ENCODE measurements at regions not wholly inside any gene's neighbourhood (a gene's known extent, or its start where the extent isn't known, plus 50 kb on each side); places are given as distances from the start of the nearest gene placed in this dataset.

GRCh38 chr2:60294901-60295635 lies 258.4 kb downstream of the BCL11A start:
- TF ChIP-seq CTCF (IDR thresholded peaks at IDR 0.05; ENCODE audit: low read depth, low read length): no peak
- no peak for TF ChIP-seq EZH2phosphoT487 (IDR thresholded peaks at IDR 0.05; ENCODE audit: low read depth)
- Histone ChIP-seq H3K27ac (ENCODE audit: low read length) (no peak overlapping the region), H3K9me3 (ENCODE audit: insufficient read depth, low read length) (no peaks in the 10 kb centered on the region), H3K36me3 (replicated peaks; ENCODE audit: low read depth, low read length) (no peaks in the 10 kb centered on the region), H3K4me3 (ENCODE audit: low read length) (no peak overlapping the region), H3K9ac (ENCODE audit: low read length) (no peak overlapping the region), H3K4me2 (ENCODE audit: low read length) (no peak overlapping the region), H3K4me1 (ENCODE audit: low read length) (peaks cover 20% of the 10 kb centered on the region), H2AFZ (ENCODE audit: low read depth, low read length) (no peak overlapping the region), H3K27me3 (ENCODE audit: low read depth, low read length) (no peaks in the 10 kb centered on the region), H3K79me2 (ENCODE audit: low read length) (no peaks in the 10 kb centered on the region), H4K20me1 (ENCODE audit: insufficient read depth, low read length) (no peaks in the 10 kb centered on the region)

GRCh38 chr2:60292242-60292641 lies 261.2 kb downstream of the BCL11A start:
- H3K4me2 ChIP-seq (ENCODE audit: low read length): no peak overlapping the region
- H4K20me1 ChIP-seq (ENCODE audit: insufficient read depth, low read length): no peaks in the 10 kb centered on the region
- no peaks in the 10 kb centered on the region for H3K79me2 ChIP-seq (ENCODE audit: low read length)
- TF ChIP-seq CTCF (IDR thresholded peaks at IDR 0.05; ENCODE audit: low read depth, low read length) (no peak), EZH2phosphoT487 (IDR thresholded peaks at IDR 0.05; ENCODE audit: low read depth) (no peak)
- H3K27me3 ChIP-seq (ENCODE audit: low read depth, low read length): no peaks in the 10 kb centered on the region
- no peak overlapping the region for H3K27ac ChIP-seq (ENCODE audit: low read length)
- H3K4me1 ChIP-seq (ENCODE audit: low read length): peaks cover 19% of the 10 kb centered on the region
- no peak overlapping the region for H2AFZ ChIP-seq (ENCODE audit: low read depth, low read length)
- no peak overlapping the region for H3K4me3 ChIP-seq (ENCODE audit: low read length)
- H3K9me3 ChIP-seq (ENCODE audit: insufficient read depth, low read length): no peaks in the 10 kb centered on the region
- no peaks in the 10 kb centered on the region for H3K36me3 ChIP-seq (replicated peaks; ENCODE audit: low read depth, low read length)
- no peak overlapping the region for H3K9ac ChIP-seq (ENCODE audit: low read length)

GRCh38 chr2:60290509-60290908 lies 262.9 kb downstream of the BCL11A start:
- Histone ChIP-seq H4K20me1 (ENCODE audit: insufficient read depth, low read length) (no peaks in the 10 kb centered on the region), H3K4me1 (ENCODE audit: low read length) (peaks cover 5% of the 10 kb centered on the region), H3K4me2 (ENCODE audit: low read length) (no peak overlapping the region), H3K36me3 (replicated peaks; ENCODE audit: low read depth, low read length) (no peaks in the 10 kb centered on the region), H3K27me3 (ENCODE audit: low read depth, low read length) (no peaks in the 10 kb centered on the region), H2AFZ (ENCODE audit: low read depth, low read length) (no peak overlapping the region), H3K9me3 (ENCODE audit: insufficient read depth, low read length) (no peaks in the 10 kb centered on the region), H3K79me2 (ENCODE audit: low read length) (no peaks in the 10 kb centered on the region), H3K27ac (ENCODE audit: low read length) (no peak overlapping the region), H3K9ac (ENCODE audit: low read length) (no peak overlapping the region), H3K4me3 (ENCODE audit: low read length) (no peak overlapping the region)
- no peak for TF ChIP-seq CTCF (IDR thresholded peaks at IDR 0.05; ENCODE audit: low read depth, low read length)
- TF ChIP-seq EZH2phosphoT487 (IDR thresholded peaks at IDR 0.05; ENCODE audit: low read depth): no peak

GRCh38 chr2:60285626-60286316 lies 267.7 kb downstream of the BCL11A start:
- no peak overlapping the region for H2AFZ ChIP-seq (ENCODE audit: low read depth, low read length)
- H3K27me3 ChIP-seq (ENCODE audit: low read depth, low read length): no peaks in the 10 kb centered on the region
- H3K4me3 ChIP-seq (ENCODE audit: low read length): no peak overlapping the region
- no peak overlapping the region for H3K4me2 ChIP-seq (ENCODE audit: low read length)
- no peak for TF ChIP-seq CTCF (IDR thresholded peaks at IDR 0.05; ENCODE audit: low read depth, low read length)
- no peak for TF ChIP-seq EZH2phosphoT487 (IDR thresholded peaks at IDR 0.05; ENCODE audit: low read depth)
- H3K9ac ChIP-seq (ENCODE audit: low read length): no peak overlapping the region
- no peaks in the 10 kb centered on the region for H3K9me3 ChIP-seq (ENCODE audit: insufficient read depth, low read length)
- peaks cover 4% of the 10 kb centered on the region; the same call in 1 of the 2 replicates for H3K4me1 ChIP-seq (ENCODE audit: low read length)
- no peaks in the 10 kb centered on the region for H3K79me2 ChIP-seq (ENCODE audit: low read length)
- H3K27ac ChIP-seq (ENCODE audit: low read length): no peak overlapping the region
- H3K36me3 ChIP-seq (replicated peaks; ENCODE audit: low read depth, low read length): no peaks in the 10 kb centered on the region
- no peaks in the 10 kb centered on the region for H4K20me1 ChIP-seq (ENCODE audit: insufficient read depth, low read length)

Measured in OCI-LY3 (cell line).